Neural cell (in vitro differentiated cells): ENCODE measurements at regions not wholly inside any gene's neighbourhood (a gene's known extent, or its start where the extent isn't known, plus 50 kb on each side); places are given as distances from the start of the nearest gene placed in this dataset.

Experiments used
- H2AFZ ChIP-seq: fragments of 200-600, 300-800 bp; sonication (generic), shearing (Covaris generic); 2 replicates; pipeline ENCODE4 v1.6.0; 2014; ENCODE audit warnings: low read depth, mild to moderate bottlenecking, antibody characterized with exemption, low read length, moderate library complexity
- H3F3A ChIP-seq: fragments of 200-600 bp; shearing (Covaris generic); 2 replicates; pipeline ENCODE4 v1.6.1; 2016; ENCODE audit warnings: mild to moderate bottlenecking, moderate library complexity, mixed read lengths, antibody characterized with exemption, low read length; ENCODE audit not compliant: insufficient read depth, poor library complexity, severe bottlenecking
- H3K27ac ChIP-seq: fragments of 200-600, 300-800 bp; sonication (generic), shearing (Covaris generic); 2 replicates; pipeline ENCODE4 v1.5.1; 2014; ENCODE audit warnings: mild to moderate bottlenecking, low read length, moderate library complexity
- H3K27me3 ChIP-seq: fragments of 300-800, 200-600 bp; sonication (generic), shearing (Covaris generic); 2 replicates; pipeline ENCODE4 v1.6.0; 2014; ENCODE audit warnings: mild to moderate bottlenecking, low read depth, low read length, moderate library complexity; ENCODE audit not compliant: insufficient read depth
- H3K36me3 ChIP-seq: fragments of 300-800, 200-600 bp; sonication (generic), shearing (Covaris generic); 2 replicates; pipeline ENCODE4 v1.5.1; 2014; ENCODE audit warnings: mild to moderate bottlenecking, antibody characterized with exemption, low read length, moderate library complexity; ENCODE audit not compliant: insufficient read depth
- H3K4me2 ChIP-seq: fragments of 300-800, 200-600 bp; sonication (generic), shearing (Covaris generic); 2 replicates; pipeline ENCODE4 v1.6.0; 2014; ENCODE audit warnings: mild to moderate bottlenecking, low read length
- H3K4me3 ChIP-seq: fragments of 300-800, 200-600 bp; sonication (generic), shearing (Covaris generic); 2 replicates; pipeline ENCODE4 v1.5.1; 2014; ENCODE audit warnings: mild to moderate bottlenecking, low read length, moderate library complexity
- H3K79me2 ChIP-seq: fragments of 200-600 bp; shearing (Covaris generic); replicated peaks from 2 replicates; pipeline ENCODE4 v1.6.0; 2014; ENCODE audit warnings: mild to moderate bottlenecking, low read length, moderate library complexity; ENCODE audit not compliant: insufficient read depth
- H3K9ac ChIP-seq: fragments of 300-800, 200-600 bp; sonication (generic), shearing (Covaris generic); 2 replicates; pipeline ENCODE4 v1.6.1; 2016; ENCODE audit warnings: mild to moderate bottlenecking, low read length, mixed read lengths
- H3K9me2 ChIP-seq: fragments of 200-600 bp; shearing (Covaris generic); 2 replicates; pipeline ENCODE4 v1.6.1; 2016; ENCODE audit warnings: mild to moderate bottlenecking, low read length, mixed read lengths; ENCODE audit not compliant: insufficient read depth
- H3K9me3 ChIP-seq: fragments of 200-600, 300-800 bp; sonication (generic), shearing (Covaris generic); 2 replicates; pipeline ENCODE4 v1.6.1; 2016; ENCODE audit warnings: mild to moderate bottlenecking, mixed run types, low read length, moderate library complexity, mixed read lengths
- H4K20me1 ChIP-seq: fragments of 200-600 bp; shearing (Covaris generic); 2 replicates; pipeline ENCODE4 v1.6.1; 2016; ENCODE audit warnings: mild to moderate bottlenecking, mixed run types; ENCODE audit not compliant: insufficient read depth
- EP300 ChIP-seq: fragments of 450-650 bp; conservative IDR thresholded peaks from 2 replicates; pipeline ENCODE4 v1.6.1; 2014; ENCODE audit warnings: antibody characterized with exemption, mild to moderate bottlenecking, moderate library complexity; ENCODE audit not compliant: poor library complexity, severe bottlenecking
- EZH2 ChIP-seq: fragments of 200-600, 300-800 bp; shearing (Covaris generic), sonication (generic); IDR thresholded peaks from 2 replicates; pipeline ENCODE4 v1.6.1; 2014; ENCODE audit warnings: antibody characterized with exemption, low read length, borderline replicate concordance, mild to moderate bottlenecking; ENCODE audit not compliant: insufficient read depth, poor library complexity, severe bottlenecking
- MXI1 ChIP-seq: fragments of 450-650 bp; conservative IDR thresholded peaks from 2 replicates; pipeline ENCODE4 v1.6.1; 2014; ENCODE audit warnings: antibody characterized with exemption, mild to moderate bottlenecking; ENCODE audit not compliant: poor library complexity, severe bottlenecking
- POLR2AphosphoS5 ChIP-seq: IDR thresholded peaks from 2 replicates; pipeline ENCODE4 v1.6.1; 2012
- RAD21 ChIP-seq: fragments of 450-650 bp; conservative IDR thresholded peaks from 2 replicates; pipeline ENCODE4 v1.6.1; 2014; ENCODE audit warnings: antibody characterized with exemption, mild to moderate bottlenecking, moderate library complexity
- SMC3 ChIP-seq: fragments of 450-650 bp; conservative IDR thresholded peaks from 2 replicates; pipeline ENCODE4 v1.6.1; 2014; ENCODE audit warnings: antibody characterized with exemption, mild to moderate bottlenecking, moderate library complexity; ENCODE audit not compliant: poor library complexity
- TAF1 ChIP-seq: IDR thresholded peaks from 2 replicates; pipeline ENCODE4 v1.6.1; 2012; ENCODE audit warnings: low read depth
- TF ChIP-seq, protein P1 (sequence below): fragments of 450-650 bp; IDR thresholded peaks from 2 replicates; pipeline ENCODE4 v1.5.1; 2014; ENCODE audit warnings: antibody characterized with exemption, mild to moderate bottlenecking, moderate library complexity; ENCODE audit not compliant: poor library complexity, severe bottlenecking
- TF ChIP-seq, protein P2 (sequence below): IDR thresholded peaks from 2 replicates; pipeline ENCODE4 v1.6.1; 2012; ENCODE audit warnings: borderline replicate concordance

- Histone ChIP-seq H3K27ac (no peak overlapping the region), H3K4me2 (no peak overlapping the region)
Observed at GRCh38 chr21:16113052-16113715, 383.4 kb downstream of the USP25 start.

DNA sequence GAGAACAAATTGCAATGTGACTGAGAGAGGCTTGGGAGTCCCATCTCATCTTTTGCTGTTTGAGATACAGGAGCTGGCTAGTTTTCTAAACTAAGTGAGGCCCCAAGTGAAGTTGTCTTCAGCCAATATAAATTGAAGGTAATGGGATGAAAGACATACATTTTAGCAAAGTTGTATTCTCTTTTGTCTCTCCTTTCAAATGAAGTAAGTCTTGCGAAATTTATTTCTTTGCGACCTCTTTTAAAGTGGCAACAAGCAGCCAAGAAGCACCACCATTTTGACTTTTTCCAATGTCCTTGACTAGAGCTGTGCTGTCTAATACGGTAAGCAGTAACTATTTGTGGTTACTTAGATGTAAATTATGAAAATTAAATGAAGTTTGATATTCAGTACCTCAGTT lies 385.7 kb downstream of the USP25 start:
- Histone ChIP-seq H3K27me3 (no peaks in the 10 kb centered on the region), H3F3A (no peaks in the 10 kb centered on the region), H2AFZ (no peak overlapping the region), H3K4me2 (no peak overlapping the region), H3K9me2 (no peaks in the 10 kb centered on the region), H3K79me2 (no peaks in the 10 kb centered on the region), H3K27ac (no peak overlapping the region), H3K4me3 (no peak overlapping the region), H4K20me1 (no peaks in the 10 kb centered on the region), H3K36me3 (no peaks in the 10 kb centered on the region), H3K9ac (no peak overlapping the region), H3K9me3 (no peaks in the 10 kb centered on the region)
- TF ChIP-seq, protein P1, sequence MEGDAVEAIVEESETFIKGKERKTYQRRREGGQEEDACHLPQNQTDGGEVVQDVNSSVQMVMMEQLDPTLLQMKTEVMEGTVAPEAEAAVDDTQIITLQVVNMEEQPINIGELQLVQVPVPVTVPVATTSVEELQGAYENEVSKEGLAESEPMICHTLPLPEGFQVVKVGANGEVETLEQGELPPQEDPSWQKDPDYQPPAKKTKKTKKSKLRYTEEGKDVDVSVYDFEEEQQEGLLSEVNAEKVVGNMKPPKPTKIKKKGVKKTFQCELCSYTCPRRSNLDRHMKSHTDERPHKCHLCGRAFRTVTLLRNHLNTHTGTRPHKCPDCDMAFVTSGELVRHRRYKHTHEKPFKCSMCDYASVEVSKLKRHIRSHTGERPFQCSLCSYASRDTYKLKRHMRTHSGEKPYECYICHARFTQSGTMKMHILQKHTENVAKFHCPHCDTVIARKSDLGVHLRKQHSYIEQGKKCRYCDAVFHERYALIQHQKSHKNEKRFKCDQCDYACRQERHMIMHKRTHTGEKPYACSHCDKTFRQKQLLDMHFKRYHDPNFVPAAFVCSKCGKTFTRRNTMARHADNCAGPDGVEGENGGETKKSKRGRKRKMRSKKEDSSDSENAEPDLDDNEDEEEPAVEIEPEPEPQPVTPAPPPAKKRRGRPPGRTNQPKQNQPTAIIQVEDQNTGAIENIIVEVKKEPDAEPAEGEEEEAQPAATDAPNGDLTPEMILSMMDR: no peak
- TF ChIP-seq EZH2: no peak
- TF ChIP-seq, protein P2, sequence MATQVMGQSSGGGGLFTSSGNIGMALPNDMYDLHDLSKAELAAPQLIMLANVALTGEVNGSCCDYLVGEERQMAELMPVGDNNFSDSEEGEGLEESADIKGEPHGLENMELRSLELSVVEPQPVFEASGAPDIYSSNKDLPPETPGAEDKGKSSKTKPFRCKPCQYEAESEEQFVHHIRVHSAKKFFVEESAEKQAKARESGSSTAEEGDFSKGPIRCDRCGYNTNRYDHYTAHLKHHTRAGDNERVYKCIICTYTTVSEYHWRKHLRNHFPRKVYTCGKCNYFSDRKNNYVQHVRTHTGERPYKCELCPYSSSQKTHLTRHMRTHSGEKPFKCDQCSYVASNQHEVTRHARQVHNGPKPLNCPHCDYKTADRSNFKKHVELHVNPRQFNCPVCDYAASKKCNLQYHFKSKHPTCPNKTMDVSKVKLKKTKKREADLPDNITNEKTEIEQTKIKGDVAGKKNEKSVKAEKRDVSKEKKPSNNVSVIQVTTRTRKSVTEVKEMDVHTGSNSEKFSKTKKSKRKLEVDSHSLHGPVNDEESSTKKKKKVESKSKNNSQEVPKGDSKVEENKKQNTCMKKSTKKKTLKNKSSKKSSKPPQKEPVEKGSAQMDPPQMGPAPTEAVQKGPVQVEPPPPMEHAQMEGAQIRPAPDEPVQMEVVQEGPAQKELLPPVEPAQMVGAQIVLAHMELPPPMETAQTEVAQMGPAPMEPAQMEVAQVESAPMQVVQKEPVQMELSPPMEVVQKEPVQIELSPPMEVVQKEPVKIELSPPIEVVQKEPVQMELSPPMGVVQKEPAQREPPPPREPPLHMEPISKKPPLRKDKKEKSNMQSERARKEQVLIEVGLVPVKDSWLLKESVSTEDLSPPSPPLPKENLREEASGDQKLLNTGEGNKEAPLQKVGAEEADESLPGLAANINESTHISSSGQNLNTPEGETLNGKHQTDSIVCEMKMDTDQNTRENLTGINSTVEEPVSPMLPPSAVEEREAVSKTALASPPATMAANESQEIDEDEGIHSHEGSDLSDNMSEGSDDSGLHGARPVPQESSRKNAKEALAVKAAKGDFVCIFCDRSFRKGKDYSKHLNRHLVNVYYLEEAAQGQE: no peak
- no peak for TF ChIP-seq MXI1

More at GRCh38 chr21:16113052-16113715, 383.4 kb downstream of the USP25 start:
- no peak overlapping the region for H3K4me3 ChIP-seq
- no peaks in the 10 kb centered on the region for H3K9me2 ChIP-seq
- H3K79me2 ChIP-seq: no peaks in the 10 kb centered on the region
- no peak for TF ChIP-seq TAF1
- TF ChIP-seq, protein P2: no peak
- TF ChIP-seq, protein P1: no peak
- TF ChIP-seq POLR2AphosphoS5: no peak
- TF ChIP-seq MXI1: no peak
- TF ChIP-seq EZH2: no peak
- no peak for TF ChIP-seq RAD21
- TF ChIP-seq SMC3: no peak
- no peak for TF ChIP-seq EP300
- H3K27me3 ChIP-seq: no peaks in the 10 kb centered on the region
- no peak overlapping the region for H3K9ac ChIP-seq
- no peak overlapping the region for H2AFZ ChIP-seq
- no peaks in the 10 kb centered on the region for H3K36me3 ChIP-seq
- no peaks in the 10 kb centered on the region for H3F3A ChIP-seq
- H3K9me3 ChIP-seq: no peaks in the 10 kb centered on the region
- H4K20me1 ChIP-seq: no peaks in the 10 kb centered on the region
